GM19438 (cell line): ENCODE measurements at regions not wholly inside any gene's neighbourhood (a gene's known extent, or its start where the extent isn't known, plus 50 kb on each side); places are given as distances from the start of the nearest gene placed in this dataset.
"Not testable (repeated sequence)": the region's sequence is repeated elsewhere in the genome, so short reads cannot be mapped to it uniquely, and the experiment has no call there.

Source experiments
- ATAC-seq: cut with Tn5 transposase; IDR thresholded peaks from one replicate; pipeline ENCODE4 v1.9.1; 2021; ENCODE audit warnings: low read depth; ENCODE audit not compliant: unreplicated experiment

GRCh38 chr2:19207452-19207851, 151.0 kb downstream of the OSR1 start:
- ATAC-seq: no peak

- no peak for ATAC-seq
Measured at GRCh38 chr2:19205983-19206533, 152.4 kb downstream of the OSR1 start.

- no peak for ATAC-seq
Measured at GRCh38 chr2:19203866-19204265, 154.6 kb downstream of the OSR1 start.

GRCh38 chr2:19201911-19202462, 156.4 kb downstream of the OSR1 start:
- no peak for ATAC-seq

GRCh38 chr2:19198381-19198780, 160.0 kb downstream of the OSR1 start:
- no peak for ATAC-seq

- ATAC-seq: no peak
Measured at GRCh38 chr2:19195661-19196060, 162.8 kb downstream of the OSR1 start.

- ATAC-seq: no peak
Measured at GRCh38 chr2:19189391-19189790, 169.0 kb downstream of the OSR1 start.

- ATAC-seq: no peak
Measured at GRCh38 chr2:19187323-19188020, 171.0 kb downstream of the OSR1 start.

GRCh38 chr2:19185086-19185485, 173.3 kb downstream of the OSR1 start:
- no peak for ATAC-seq

GRCh38 chr2:19178175-19178574, 180.2 kb downstream of the OSR1 start:
- no peak for ATAC-seq

- no peak for ATAC-seq
Measured at GRCh38 chr2:19176977-19177376, 181.4 kb downstream of the OSR1 start.

- ATAC-seq: no peak
Measured at GRCh38 chr2:19176172-19176852, 182.1 kb downstream of the OSR1 start.

- no peak for ATAC-seq
Measured at GRCh38 chr2:19174176-19174575, 184.2 kb downstream of the OSR1 start.

GRCh38 chr2:19171409-19171808, 187.0 kb downstream of the OSR1 start:
- ATAC-seq: no peak

GRCh38 chr2:19169134-19169768, 189.2 kb downstream of the OSR1 start:
- no peak for ATAC-seq

- not testable (repeated sequence) for ATAC-seq
Measured at GRCh38 chr2:19164099-19164498, 194.3 kb downstream of the OSR1 start.

GRCh38 chr2:19158896-19159295, 199.5 kb downstream of the OSR1 start:
- no peak for ATAC-seq

- no peak for ATAC-seq
Measured at GRCh38 chr2:19158211-19158610, 200.2 kb downstream of the OSR1 start.

- no peak for ATAC-seq
Measured at GRCh38 chr2:19156646-19157045, 201.8 kb downstream of the OSR1 start.

- ATAC-seq: no peak
Measured at GRCh38 chr2:19150726-19151125, 207.7 kb downstream of the OSR1 start.

- ATAC-seq: no peak
Measured at GRCh38 chr2:19146867-19147266, 211.6 kb downstream of the OSR1 start.
